ENCODE measurements at regions not wholly inside any gene's neighbourhood (a gene's known extent, or its start where the extent isn't known, plus 50 kb on each side); places are given as distances from the start of the nearest gene placed in this dataset.
"Not testable (repeated sequence)": the region's sequence is repeated elsewhere in the genome, so short reads cannot be mapped to it uniquely, and the experiment has no call there.

DNA sequence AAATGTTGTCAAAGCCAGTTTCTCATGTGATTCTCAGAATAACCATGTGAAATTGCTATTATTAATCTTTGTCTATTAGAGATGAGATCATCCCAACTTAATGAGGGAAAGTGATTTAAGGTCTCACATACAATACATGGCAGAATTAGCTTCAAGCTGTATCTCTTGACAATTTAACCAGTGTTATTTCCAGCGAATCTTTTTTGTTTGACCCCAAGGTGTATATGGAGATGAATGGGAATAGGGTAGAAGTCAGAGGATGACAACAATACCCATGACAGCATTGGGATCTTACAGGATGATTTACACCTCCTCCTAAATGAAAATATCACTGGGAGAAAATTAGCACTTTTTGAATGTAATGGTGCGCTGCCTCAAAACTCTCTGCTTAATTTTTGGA is 290.8 kb upstream of the LUZP2 start:
- no peaks in the 10 kb centered on the region for H3K4me1 ChIP-seq
- H3K9me3 ChIP-seq: no peaks in the 10 kb centered on the region
- TF ChIP-seq, protein P1, sequence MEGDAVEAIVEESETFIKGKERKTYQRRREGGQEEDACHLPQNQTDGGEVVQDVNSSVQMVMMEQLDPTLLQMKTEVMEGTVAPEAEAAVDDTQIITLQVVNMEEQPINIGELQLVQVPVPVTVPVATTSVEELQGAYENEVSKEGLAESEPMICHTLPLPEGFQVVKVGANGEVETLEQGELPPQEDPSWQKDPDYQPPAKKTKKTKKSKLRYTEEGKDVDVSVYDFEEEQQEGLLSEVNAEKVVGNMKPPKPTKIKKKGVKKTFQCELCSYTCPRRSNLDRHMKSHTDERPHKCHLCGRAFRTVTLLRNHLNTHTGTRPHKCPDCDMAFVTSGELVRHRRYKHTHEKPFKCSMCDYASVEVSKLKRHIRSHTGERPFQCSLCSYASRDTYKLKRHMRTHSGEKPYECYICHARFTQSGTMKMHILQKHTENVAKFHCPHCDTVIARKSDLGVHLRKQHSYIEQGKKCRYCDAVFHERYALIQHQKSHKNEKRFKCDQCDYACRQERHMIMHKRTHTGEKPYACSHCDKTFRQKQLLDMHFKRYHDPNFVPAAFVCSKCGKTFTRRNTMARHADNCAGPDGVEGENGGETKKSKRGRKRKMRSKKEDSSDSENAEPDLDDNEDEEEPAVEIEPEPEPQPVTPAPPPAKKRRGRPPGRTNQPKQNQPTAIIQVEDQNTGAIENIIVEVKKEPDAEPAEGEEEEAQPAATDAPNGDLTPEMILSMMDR (IDR thresholded peaks at IDR 0.05; ENCODE audit: low read depth, low read length): no peak
- DNase-seq: no peak
- no peak overlapping the region for H3K4me3 ChIP-seq (ENCODE audit: low read depth, low read length)
- H3K36me3 ChIP-seq: no peaks in the 10 kb centered on the region
- H3K27me3 ChIP-seq: no peaks in the 10 kb centered on the region

DNA sequence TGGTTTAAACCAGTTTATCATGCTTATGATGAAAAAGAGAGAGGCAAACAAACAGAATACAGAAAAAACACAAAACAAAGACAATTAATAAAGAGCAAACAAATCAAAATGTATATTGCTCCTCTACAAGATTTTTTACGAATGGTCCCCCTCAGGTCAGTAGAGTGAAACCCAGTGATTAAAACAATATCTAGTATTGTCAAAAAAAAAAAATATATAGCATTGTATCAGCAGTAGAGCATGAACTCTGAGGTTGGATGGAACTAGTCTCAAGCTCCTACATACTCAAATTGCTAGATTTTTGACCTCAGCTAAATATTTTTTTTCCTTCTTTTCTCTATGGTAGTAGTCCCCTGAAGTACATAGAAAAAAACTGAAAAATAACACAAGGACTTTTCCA is 290.3 kb upstream of the LUZP2 start:
- H3K9me3 ChIP-seq: no peaks in the 10 kb centered on the region

DNA sequence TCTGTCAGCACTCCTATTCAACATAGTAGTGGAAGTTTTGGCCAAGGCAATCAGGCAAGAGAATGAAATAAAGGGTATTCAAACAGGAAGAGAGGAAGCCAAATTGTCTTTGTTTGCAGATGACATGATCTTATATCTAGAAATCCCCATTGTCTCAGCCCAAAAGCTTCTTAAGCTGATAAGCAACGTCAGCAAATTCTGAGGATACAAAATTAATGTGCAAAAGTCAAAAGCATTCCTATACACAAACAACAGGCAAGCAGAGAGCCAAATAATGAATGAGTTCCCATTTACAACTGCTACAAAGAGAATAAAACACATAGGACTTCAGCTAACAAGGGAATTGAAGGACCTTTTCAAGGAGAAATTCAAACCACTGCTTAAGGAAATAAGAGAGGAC is 280.4 kb upstream of the LUZP2 start:
- Histone ChIP-seq H3K27me3 (no peaks in the 10 kb centered on the region), H3K4me3 (ENCODE audit: low read depth, low read length) (no peak overlapping the region), H3K4me1 (no peaks in the 10 kb centered on the region), H3K36me3 (no peaks in the 10 kb centered on the region), H3K9me3 (no peaks in the 10 kb centered on the region)
- TF ChIP-seq, protein P1 (IDR thresholded peaks at IDR 0.05; ENCODE audit: low read depth, low read length): no peak
- no peak for DNase-seq

More for the DNA sequence above, 290.3 kb upstream of the LUZP2 start:
- Histone ChIP-seq H3K27me3 (no peaks in the 10 kb centered on the region), H3K4me1 (no peaks in the 10 kb centered on the region), H3K4me3 (ENCODE audit: low read depth, low read length) (no peak overlapping the region), H3K36me3 (no peaks in the 10 kb centered on the region)
- TF ChIP-seq, protein P1 (IDR thresholded peaks at IDR 0.05; ENCODE audit: low read depth, low read length): no peak
- no peak for DNase-seq

DNA sequence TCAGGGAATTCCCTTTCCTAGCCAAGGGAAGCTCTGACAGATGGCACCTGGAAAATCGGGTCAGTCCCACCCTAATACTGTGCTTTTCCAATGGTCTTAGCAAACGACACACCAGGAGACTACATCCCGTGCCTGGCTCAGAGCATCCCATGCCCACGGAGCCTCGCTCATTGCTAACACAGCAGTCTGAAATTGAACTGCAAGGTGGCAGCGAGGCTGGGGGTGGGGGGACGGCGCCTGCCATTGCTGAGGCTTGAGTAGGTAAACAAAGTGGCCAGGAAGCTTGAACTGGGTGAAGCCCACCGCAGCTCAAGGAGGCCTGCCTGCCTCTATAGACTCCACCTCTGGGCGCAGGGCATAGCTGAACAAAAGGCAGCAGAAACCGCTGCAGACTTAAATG is 279.5 kb upstream of the LUZP2 start:
- not testable (repeated sequence) for H3K4me1 ChIP-seq; H3K9me3 ChIP-seq; H3K36me3 ChIP-seq; DNase-seq; H3K4me3 ChIP-seq (ENCODE audit: low read depth, low read length); H3K27me3 ChIP-seq

DNA sequence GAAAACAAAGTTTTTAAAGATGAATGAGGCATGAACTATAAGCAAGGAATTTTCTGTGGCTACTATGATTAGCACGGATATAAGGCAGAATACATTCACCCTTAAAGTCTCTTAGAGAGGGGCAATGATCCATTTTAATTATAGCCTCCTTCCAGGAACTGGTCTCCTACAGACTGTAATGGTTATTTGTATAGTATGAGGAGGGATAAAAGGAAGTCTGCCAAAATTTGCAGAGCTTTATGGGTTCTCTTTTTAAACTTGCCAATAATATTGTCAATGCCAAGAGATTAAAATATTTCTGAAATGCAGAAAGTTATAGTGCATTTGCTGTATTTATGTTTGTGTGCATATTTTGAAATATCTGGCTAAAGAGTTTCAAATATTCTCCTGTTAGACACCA is 271.4 kb upstream of the LUZP2 start:
- Histone ChIP-seq H3K27me3 (no peaks in the 10 kb centered on the region), H3K4me1 (no peaks in the 10 kb centered on the region), H3K36me3 (no peaks in the 10 kb centered on the region), H3K9me3 (no peaks in the 10 kb centered on the region), H3K4me3 (ENCODE audit: low read depth, low read length) (no peak overlapping the region)
- no peak for DNase-seq
- TF ChIP-seq, protein P1 (IDR thresholded peaks at IDR 0.05; ENCODE audit: low read depth, low read length): no peak

DNA sequence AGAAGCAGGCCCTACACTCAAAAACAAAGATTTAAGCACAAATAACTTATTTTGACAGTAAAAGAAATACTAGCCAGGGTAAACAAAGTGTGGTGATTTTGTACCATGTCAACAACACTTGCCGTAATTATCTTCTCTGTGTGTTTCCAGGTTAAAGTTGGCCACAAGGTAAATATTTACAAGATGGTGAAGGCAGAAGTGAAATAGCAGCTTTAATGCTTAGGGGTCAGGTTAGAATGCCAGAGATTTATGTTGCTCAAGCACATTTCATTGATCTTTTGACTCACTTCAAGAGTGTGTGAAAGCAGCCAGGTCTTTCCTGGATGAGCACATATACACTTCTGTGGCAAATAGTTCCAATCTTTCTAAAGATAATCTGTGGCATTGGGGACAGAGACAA is 270.2 kb upstream of the LUZP2 start:
- H3K36me3 ChIP-seq: no peaks in the 10 kb centered on the region
- TF ChIP-seq, protein P1 (IDR thresholded peaks at IDR 0.05; ENCODE audit: low read depth, low read length): no peak

DNA sequence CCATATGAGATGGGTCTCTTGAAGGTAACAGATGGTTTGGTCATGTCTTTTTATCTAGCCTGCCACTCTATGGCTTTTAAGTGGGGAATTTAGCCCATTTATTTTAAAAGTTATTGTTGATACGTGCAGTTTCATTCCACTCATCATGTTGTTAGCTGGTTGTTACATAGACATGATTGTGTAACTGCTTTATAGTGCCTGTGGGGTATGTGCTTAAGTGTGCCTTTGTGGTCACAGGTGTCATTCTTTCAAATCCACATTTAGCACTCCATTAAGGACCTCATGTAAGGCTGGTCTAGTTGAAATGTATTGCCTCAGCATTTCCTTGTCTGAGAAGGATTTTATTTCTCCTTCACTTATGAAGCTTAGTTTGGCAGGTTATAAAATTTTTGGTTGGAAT is 263.8 kb upstream of the LUZP2 start:
- no peak for DNase-seq
- Histone ChIP-seq H3K9me3 (no peaks in the 10 kb centered on the region), H3K4me1 (peaks cover 4% of the 10 kb centered on the region; the same call in 1 of the 2 replicates), H3K27me3 (no peaks in the 10 kb centered on the region), H3K36me3 (no peaks in the 10 kb centered on the region), H3K4me3 (ENCODE audit: low read depth, low read length) (no peak overlapping the region)
- TF ChIP-seq, protein P1 (IDR thresholded peaks at IDR 0.05; ENCODE audit: low read depth, low read length): no peak

More for the DNA sequence above, 270.2 kb upstream of the LUZP2 start:
- Histone ChIP-seq H3K9me3 (no peaks in the 10 kb centered on the region), H3K27me3 (no peaks in the 10 kb centered on the region), H3K4me3 (ENCODE audit: low read depth, low read length) (no peak overlapping the region), H3K4me1 (no peaks in the 10 kb centered on the region)
- DNase-seq: no peak
